Nephron progenitor cell (in vitro differentiated cells): ENCODE measurements at regions not wholly inside any gene's neighbourhood (a gene's known extent, or its start where the extent isn't known, plus 50 kb on each side); places are given as distances from the start of the nearest gene placed in this dataset.

Experiments used
- DNase-seq: peaks from one replicate; pipeline ENCODE4 v3.0.0; 2021
- H3K27ac Mint-ChIP-seq: 2 replicates; pipeline ENCODE4 v1.8.0; 2021; ENCODE audit warnings: mild to moderate bottlenecking, moderate library complexity, mixed read lengths
- H3K27me3 Mint-ChIP-seq: 2 replicates; pipeline ENCODE4 v1.8.0; 2021; ENCODE audit warnings: mild to moderate bottlenecking, low read depth, mixed read lengths; ENCODE audit not compliant: poor library complexity
- H3K36me3 Mint-ChIP-seq: 2 replicates; pipeline ENCODE4 v1.8.0; 2021; ENCODE audit warnings: low read depth, mixed read lengths
- H3K4me1 Mint-ChIP-seq: 2 replicates; pipeline ENCODE4 v1.8.0; 2021; ENCODE audit warnings: mixed read lengths
- H3K4me3 Mint-ChIP-seq: 2 replicates; pipeline ENCODE4 v1.8.0; 2021; ENCODE audit warnings: mild to moderate bottlenecking, moderate library complexity, mixed read lengths
- H3K9me3 Mint-ChIP-seq: 2 replicates; pipeline ENCODE4 v1.8.0; 2021; ENCODE audit warnings: mild to moderate bottlenecking, moderate library complexity, mixed read lengths
- TF ChIP-seq, protein P1 (sequence below): fragments of 200-600 bp; sonication (generic); IDR thresholded peaks from 2 replicates; pipeline ENCODE4 v1.5.0; 2021; ENCODE audit warnings: antibody characterized with exemption

- TF ChIP-seq, protein P1, sequence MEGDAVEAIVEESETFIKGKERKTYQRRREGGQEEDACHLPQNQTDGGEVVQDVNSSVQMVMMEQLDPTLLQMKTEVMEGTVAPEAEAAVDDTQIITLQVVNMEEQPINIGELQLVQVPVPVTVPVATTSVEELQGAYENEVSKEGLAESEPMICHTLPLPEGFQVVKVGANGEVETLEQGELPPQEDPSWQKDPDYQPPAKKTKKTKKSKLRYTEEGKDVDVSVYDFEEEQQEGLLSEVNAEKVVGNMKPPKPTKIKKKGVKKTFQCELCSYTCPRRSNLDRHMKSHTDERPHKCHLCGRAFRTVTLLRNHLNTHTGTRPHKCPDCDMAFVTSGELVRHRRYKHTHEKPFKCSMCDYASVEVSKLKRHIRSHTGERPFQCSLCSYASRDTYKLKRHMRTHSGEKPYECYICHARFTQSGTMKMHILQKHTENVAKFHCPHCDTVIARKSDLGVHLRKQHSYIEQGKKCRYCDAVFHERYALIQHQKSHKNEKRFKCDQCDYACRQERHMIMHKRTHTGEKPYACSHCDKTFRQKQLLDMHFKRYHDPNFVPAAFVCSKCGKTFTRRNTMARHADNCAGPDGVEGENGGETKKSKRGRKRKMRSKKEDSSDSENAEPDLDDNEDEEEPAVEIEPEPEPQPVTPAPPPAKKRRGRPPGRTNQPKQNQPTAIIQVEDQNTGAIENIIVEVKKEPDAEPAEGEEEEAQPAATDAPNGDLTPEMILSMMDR = no peak
- no peak overlapping the region for H3K27ac Mint-ChIP-seq
- H3K36me3 Mint-ChIP-seq = peaks cover 9% of the 10 kb centered on the region
- H3K4me1 Mint-ChIP-seq = no peaks in the 10 kb centered on the region
- no peak for DNase-seq
- peaks cover 11% of the 10 kb centered on the region for H3K9me3 Mint-ChIP-seq
- H3K27me3 Mint-ChIP-seq = peaks cover 3% of the 10 kb centered on the region
- H3K4me3 Mint-ChIP-seq = no peak overlapping the region
Measured at GRCh38 chr12:78308701-78309100, 478.0 kb downstream of the NAV3 start.

DNA sequence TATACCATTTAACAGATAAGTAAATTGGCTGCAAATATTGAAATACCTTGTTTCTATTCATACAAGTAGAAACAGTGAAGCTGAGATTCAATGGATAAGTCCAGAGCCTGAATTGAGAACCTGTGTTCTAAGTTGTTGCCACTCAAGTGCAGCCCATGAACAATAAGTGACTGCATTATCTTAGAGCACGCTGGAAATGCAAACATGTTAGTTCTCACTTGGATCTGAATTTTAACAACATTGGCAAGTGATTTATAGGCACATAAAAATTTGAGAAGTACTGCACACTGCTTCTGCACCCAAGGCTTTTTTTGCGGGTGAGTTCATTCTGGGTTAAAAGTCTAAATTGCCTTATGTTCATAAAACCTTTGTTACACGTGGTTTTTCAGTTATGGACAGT, 484.3 kb downstream of the NAV3 start:
- H3K36me3 Mint-ChIP-seq = no peaks in the 10 kb centered on the region
- TF ChIP-seq, protein P1 = no peak
- H3K27me3 Mint-ChIP-seq = peaks cover 3% of the 10 kb centered on the region
- H3K27ac Mint-ChIP-seq = peak overlapping the region; percentile 64
- H3K9me3 Mint-ChIP-seq = peaks cover 14% of the 10 kb centered on the region
- no peak for DNase-seq
- H3K4me1 Mint-ChIP-seq = peaks cover 31% of the 10 kb centered on the region
- no peak overlapping the region for H3K4me3 Mint-ChIP-seq

GRCh38 chr12:78316136-78316535, 485.4 kb downstream of the NAV3 start:
- peak; percentile 14 for DNase-seq
- Mint-ChIP-seq H3K36me3 (no peaks in the 10 kb centered on the region), H3K27ac (peak overlapping the region; percentile 55), H3K4me1 (peaks cover 31% of the 10 kb centered on the region), H3K9me3 (peaks cover 20% of the 10 kb centered on the region), H3K4me3 (no peak overlapping the region), H3K27me3 (peaks cover 6% of the 10 kb centered on the region)
- TF ChIP-seq, protein P1 = no peak

DNA sequence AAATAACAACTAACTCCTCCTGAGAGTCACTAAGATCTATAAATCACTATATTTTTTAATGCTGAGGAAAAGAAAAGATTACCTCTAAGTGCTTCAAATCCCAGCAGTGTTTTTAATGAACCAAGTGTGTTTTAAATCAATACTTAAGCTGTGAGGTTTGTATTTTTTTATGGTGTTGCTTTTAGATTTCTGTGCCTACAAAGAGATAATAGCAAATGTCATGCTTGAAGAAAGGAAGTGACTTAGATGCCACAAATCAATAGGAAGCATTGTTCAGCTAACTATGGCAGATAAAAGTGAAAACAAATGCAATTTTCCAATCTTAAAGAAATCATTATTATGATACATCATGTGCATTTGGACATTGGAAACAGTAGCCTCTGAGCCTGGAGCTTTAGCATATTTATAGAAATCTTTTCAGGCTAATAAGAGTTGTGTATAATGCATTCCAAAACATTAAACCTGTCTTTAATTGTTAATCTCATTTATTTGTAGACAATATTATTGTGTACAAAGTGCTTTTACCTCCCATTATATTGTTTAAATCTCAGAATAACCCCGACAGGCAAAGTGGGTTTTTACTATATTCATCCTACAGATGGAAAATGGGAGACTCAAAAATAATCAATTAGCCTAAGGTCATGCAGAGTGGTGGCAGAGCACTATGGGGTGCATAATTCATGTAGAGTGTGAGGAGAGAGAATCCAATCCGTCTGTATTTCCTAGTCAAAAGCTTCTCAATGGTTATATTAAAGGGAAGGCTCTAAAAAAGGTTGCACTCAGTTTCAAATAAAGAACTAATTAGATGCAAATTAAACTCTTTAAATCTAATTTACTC, 486.2 kb downstream of the NAV3 start:
- Mint-ChIP-seq H3K36me3 (no peaks in the 10 kb centered on the region), H3K27ac (no peak overlapping the region), H3K9me3 (peaks cover 20% of the 10 kb centered on the region), H3K4me3 (no peak overlapping the region), H3K27me3 (peaks cover 6% of the 10 kb centered on the region), H3K4me1 (peaks cover 31% of the 10 kb centered on the region)
- DNase-seq = no peak
- TF ChIP-seq, protein P1 = no peak

DNA sequence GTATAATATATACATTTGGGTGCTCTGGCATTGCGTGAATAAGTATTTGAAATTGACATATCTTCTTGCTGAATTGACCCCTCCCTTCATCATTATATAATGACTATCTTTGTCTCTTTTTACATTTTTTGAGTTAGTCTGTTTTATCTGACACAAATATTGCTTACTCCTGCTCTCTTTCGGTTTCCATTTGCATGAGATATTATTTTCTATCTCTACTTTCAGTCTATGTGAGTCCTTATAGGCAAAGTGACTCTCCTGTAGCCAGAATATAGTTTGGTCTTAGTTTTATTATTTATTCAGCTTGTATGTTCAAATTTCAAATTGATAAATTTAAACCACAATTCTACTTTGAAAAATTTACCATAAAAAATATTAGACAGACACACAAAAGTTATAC, 491.0 kb downstream of the NAV3 start:
- no peak for DNase-seq
- peaks cover 4% of the 10 kb centered on the region for H3K4me1 Mint-ChIP-seq
- peaks cover 20% of the 10 kb centered on the region for H3K9me3 Mint-ChIP-seq
- no peaks in the 10 kb centered on the region for H3K36me3 Mint-ChIP-seq
- TF ChIP-seq, protein P1 = no peak
- H3K27ac Mint-ChIP-seq = no peak overlapping the region
- peaks cover 6% of the 10 kb centered on the region for H3K27me3 Mint-ChIP-seq
- no peak overlapping the region for H3K4me3 Mint-ChIP-seq

GRCh38 chr12:78323226-78323625, 492.5 kb downstream of the NAV3 start:
- TF ChIP-seq, protein P1 = no peak
- no peak overlapping the region for H3K27ac Mint-ChIP-seq
- peaks cover 20% of the 10 kb centered on the region for H3K9me3 Mint-ChIP-seq

More at GRCh38 chr12:78323226-78323625, 492.5 kb downstream of the NAV3 start:
- H3K4me1 Mint-ChIP-seq = no peaks in the 10 kb centered on the region
- H3K27me3 Mint-ChIP-seq = peaks cover 2% of the 10 kb centered on the region
- DNase-seq = no peak
- H3K4me3 Mint-ChIP-seq = no peak overlapping the region
- no peaks in the 10 kb centered on the region for H3K36me3 Mint-ChIP-seq
